GM23248 (cell line): ENCODE measurements at regions not wholly inside any gene's neighbourhood (a gene's known extent, or its start where the extent isn't known, plus 50 kb on each side); places are given as distances from the start of the nearest gene placed in this dataset.

Experiments
- EZH2 ChIP-seq: fragments of 200-600 bp; sonication (generic); IDR thresholded peaks from 2 replicates; pipeline ENCODE4 v1.6.1; 2018; ENCODE audit warnings: antibody characterized with exemption, mild to moderate bottlenecking; ENCODE audit not compliant: insufficient read depth, poor library complexity, severe bottlenecking
- EZH2phosphoT487 ChIP-seq: fragments of 200-600 bp; sonication (generic); IDR thresholded peaks from 2 replicates; pipeline ENCODE4 v1.6.1; 2018; ENCODE audit warnings: antibody characterized with exemption, moderate library complexity, mild to moderate bottlenecking, low read depth; ENCODE audit not compliant: insufficient read depth

GRCh38 chr16:86239381-86239780 is 270.9 kb upstream of the FOXF1 start:
- TF ChIP-seq EZH2 (no peak), EZH2phosphoT487 (no peak)
